ENCODE measurements at regions not wholly inside any gene's neighbourhood (a gene's known extent, or its start where the extent isn't known, plus 50 kb on each side); places are given as distances from the start of the nearest gene placed in this dataset.

DNA sequence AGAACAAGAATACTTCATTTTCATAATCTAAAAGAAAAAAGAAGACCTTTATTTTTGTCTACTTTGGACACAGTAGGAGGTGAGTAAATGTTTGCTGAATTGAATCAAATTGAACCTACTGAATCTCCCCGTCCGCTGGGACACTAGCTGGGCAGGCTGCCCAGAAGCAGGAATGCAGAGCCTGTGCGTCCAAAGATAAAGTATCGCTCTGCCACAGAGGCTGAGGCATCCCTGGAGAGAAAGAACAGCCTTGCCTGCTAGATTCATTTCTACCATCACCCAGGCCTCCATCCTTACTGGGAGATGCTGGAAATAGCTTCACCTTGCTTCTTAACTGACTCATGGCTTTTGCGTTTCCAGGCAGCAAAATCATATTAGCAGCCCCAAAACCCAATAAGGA, 64.1 kb upstream of the TSPAN11 start:
- no peak for DNase-seq (ENCODE audit: extremely low read depth, insufficient read length)
- H3K27me3 ChIP-seq (replicated peaks; ENCODE audit: control insufficient read depth, insufficient read depth, low read length), result no peaks in the 10 kb centered on the region
- H3K4me3 ChIP-seq (replicated peaks; ENCODE audit: low read depth, low read length), result no peak overlapping the region
- H3K36me3 ChIP-seq (ENCODE audit: control insufficient read depth, insufficient read depth, low read length), result no peaks in the 10 kb centered on the region
- TF ChIP-seq, protein P1, sequence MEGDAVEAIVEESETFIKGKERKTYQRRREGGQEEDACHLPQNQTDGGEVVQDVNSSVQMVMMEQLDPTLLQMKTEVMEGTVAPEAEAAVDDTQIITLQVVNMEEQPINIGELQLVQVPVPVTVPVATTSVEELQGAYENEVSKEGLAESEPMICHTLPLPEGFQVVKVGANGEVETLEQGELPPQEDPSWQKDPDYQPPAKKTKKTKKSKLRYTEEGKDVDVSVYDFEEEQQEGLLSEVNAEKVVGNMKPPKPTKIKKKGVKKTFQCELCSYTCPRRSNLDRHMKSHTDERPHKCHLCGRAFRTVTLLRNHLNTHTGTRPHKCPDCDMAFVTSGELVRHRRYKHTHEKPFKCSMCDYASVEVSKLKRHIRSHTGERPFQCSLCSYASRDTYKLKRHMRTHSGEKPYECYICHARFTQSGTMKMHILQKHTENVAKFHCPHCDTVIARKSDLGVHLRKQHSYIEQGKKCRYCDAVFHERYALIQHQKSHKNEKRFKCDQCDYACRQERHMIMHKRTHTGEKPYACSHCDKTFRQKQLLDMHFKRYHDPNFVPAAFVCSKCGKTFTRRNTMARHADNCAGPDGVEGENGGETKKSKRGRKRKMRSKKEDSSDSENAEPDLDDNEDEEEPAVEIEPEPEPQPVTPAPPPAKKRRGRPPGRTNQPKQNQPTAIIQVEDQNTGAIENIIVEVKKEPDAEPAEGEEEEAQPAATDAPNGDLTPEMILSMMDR (IDR thresholded peaks at IDR 0.05; ENCODE audit: insufficient read depth, low read length, poor library complexity, severe bottlenecking), result no peak

DNA sequence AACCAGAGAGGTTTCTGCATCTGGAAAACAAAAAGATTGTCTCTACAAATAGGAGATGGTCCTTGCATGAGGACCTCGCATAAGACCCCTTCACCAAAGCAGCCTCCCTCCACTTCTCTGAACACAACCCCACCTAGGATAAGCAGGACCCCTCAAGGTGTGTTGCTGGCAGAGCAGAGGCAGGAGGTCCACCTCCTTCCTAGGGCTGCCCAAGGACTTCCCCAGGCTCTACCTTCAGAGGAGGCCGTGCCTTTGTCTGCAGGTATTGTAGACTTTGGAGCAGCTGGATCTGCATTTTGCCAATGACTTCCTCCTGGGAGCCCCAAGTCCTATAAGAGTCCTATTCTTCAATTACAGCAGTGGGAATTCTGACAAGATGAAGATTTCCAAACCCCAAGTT, 67.3 kb upstream of the TSPAN11 start:
- Histone ChIP-seq H3K36me3 (ENCODE audit: control insufficient read depth, insufficient read depth, low read length) (no peaks in the 10 kb centered on the region), H3K4me3 (replicated peaks; ENCODE audit: low read depth, low read length) (no peak overlapping the region), H3K27me3 (replicated peaks; ENCODE audit: control insufficient read depth, insufficient read depth, low read length) (no peaks in the 10 kb centered on the region)
- TF ChIP-seq, protein P1 (IDR thresholded peaks at IDR 0.05; ENCODE audit: insufficient read depth, low read length, poor library complexity, severe bottlenecking), result no peak
- no peak for DNase-seq (ENCODE audit: extremely low read depth, insufficient read length)

DNA sequence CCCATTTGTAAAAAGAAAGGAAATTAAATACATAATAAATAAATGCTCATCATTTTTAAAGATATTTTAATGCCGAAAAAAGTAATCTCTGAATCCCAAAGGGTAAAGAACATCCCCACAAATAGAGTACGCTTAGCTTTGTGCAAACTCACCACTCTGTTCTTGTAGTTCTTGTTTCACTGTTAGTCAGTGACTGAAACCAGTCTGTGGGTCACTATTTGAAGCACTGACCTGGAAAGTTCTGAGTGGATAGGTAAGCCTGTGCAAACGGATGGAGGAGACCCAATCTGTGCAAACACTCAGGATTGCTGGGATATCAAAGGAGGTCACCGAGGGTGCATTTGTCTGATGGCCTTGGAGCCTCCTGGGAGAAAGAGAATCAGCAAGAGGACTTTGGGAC, 68.1 kb upstream of the TSPAN11 start:
- no peaks in the 10 kb centered on the region for H3K36me3 ChIP-seq (ENCODE audit: control insufficient read depth, insufficient read depth, low read length)
- H3K27me3 ChIP-seq (replicated peaks; ENCODE audit: control insufficient read depth, insufficient read depth, low read length), result no peaks in the 10 kb centered on the region
- no peak for DNase-seq (ENCODE audit: extremely low read depth, insufficient read length)
- no peak overlapping the region for H3K4me3 ChIP-seq (replicated peaks; ENCODE audit: low read depth, low read length)
- TF ChIP-seq, protein P1 (IDR thresholded peaks at IDR 0.05; ENCODE audit: insufficient read depth, low read length, poor library complexity, severe bottlenecking), result no peak

DNA sequence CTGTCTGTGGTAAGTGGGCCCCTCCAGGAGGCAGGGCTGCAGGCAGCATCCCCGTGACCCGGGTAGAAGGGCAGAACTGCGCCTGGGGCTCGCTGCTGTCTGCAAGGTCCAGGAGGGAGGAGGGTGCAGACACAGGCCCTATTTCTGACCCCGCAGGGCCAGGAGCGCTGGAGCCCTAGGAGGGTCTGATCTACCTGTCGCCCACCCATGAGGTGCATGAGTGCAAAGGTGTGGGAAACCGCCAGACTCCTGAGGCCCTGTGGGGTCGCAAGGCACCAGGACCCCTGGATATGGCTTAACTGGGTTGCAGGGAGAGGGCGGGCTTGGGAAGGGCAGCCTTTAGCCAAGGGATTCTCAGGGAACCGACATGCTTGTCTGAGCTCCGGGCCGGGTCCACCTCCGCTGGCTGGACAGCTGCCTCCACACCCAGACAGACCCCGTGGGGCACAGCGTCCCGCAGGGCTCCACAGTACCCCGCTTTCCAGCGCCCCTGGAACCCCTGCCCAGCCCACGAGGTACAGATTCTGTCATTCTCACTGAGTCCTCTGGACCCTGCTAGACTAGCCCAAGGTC, 72.9 kb upstream of the TSPAN11 start:
- Histone ChIP-seq H3K27me3 (replicated peaks; ENCODE audit: control insufficient read depth, insufficient read depth, low read length) (no peaks in the 10 kb centered on the region), H3K36me3 (ENCODE audit: control insufficient read depth, insufficient read depth, low read length) (no peaks in the 10 kb centered on the region), H3K4me3 (replicated peaks; ENCODE audit: low read depth, low read length) (no peak overlapping the region)
- TF ChIP-seq, protein P1 (IDR thresholded peaks at IDR 0.05; ENCODE audit: insufficient read depth, low read length, poor library complexity, severe bottlenecking), result no peak
- no peak for DNase-seq (ENCODE audit: extremely low read depth, insufficient read length)

DNA sequence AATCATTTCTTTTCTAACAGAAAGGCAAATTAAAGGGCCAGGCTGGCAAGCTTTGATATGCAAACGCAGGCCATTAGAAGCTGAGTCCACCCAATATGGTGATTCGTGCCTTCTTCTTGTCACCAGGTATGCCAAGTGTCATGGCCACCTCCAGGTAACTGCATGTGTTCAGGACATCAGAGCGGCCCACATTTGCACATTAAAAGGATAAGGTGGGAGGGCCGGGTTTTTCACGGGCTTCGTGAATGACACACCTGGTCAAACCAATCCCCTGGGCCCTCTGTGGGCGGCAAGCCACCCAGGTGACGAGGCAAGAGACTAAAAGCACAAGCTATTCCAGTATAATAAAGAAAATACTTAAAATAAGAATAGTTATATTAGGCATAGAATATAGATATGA, 75.9 kb upstream of the TSPAN11 start:
- no peak overlapping the region for H3K4me3 ChIP-seq (replicated peaks; ENCODE audit: low read depth, low read length)
- H3K36me3 ChIP-seq (ENCODE audit: control insufficient read depth, insufficient read depth, low read length), result no peaks in the 10 kb centered on the region
- DNase-seq (ENCODE audit: extremely low read depth, insufficient read length), result no peak
- H3K27me3 ChIP-seq (replicated peaks; ENCODE audit: control insufficient read depth, insufficient read depth, low read length), result no peaks in the 10 kb centered on the region
- TF ChIP-seq, protein P1 (IDR thresholded peaks at IDR 0.05; ENCODE audit: insufficient read depth, low read length, poor library complexity, severe bottlenecking), result no peak

DNA sequence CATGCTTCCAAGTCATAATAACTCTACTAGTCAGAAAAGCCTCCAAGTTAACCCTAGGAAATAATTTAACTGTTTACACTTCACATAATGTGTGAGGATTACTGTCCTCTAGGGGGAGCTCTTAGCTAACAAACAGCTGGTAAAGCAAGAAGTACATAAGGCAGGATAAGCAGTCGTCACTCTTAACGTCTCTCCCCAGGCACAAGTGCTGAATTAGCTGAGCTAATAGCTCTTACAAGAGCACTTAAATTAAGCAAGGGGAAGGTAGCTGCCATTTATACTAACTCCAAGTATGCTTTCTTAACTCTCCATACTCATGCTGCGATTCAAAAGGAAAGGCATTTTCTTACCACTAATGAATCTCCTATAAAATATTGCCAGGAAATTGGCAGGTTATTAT, 79.3 kb upstream of the TSPAN11 start:
- H3K4me3 ChIP-seq (replicated peaks; ENCODE audit: low read depth, low read length), result no peak overlapping the region
- DNase-seq (ENCODE audit: extremely low read depth, insufficient read length), result peak; percentile 19
- TF ChIP-seq, protein P1 (IDR thresholded peaks at IDR 0.05; ENCODE audit: insufficient read depth, low read length, poor library complexity, severe bottlenecking), result peak; percentile 56
- H3K27me3 ChIP-seq (replicated peaks; ENCODE audit: control insufficient read depth, insufficient read depth, low read length), result no peaks in the 10 kb centered on the region
- H3K36me3 ChIP-seq (ENCODE audit: control insufficient read depth, insufficient read depth, low read length), result no peaks in the 10 kb centered on the region
